Gastrocnemius medialis (tissue), 4 donors: ENCODE measurements at regions not wholly inside any gene's neighbourhood (a gene's known extent, or its start where the extent isn't known, plus 50 kb on each side); places are given as distances from the start of the nearest gene placed in this dataset.

ENCODE experiments used
- CTCF ChIP-seq, 5 experiments: fragments of 450-650 bp in 3 of 5; fragments of 200-600 bp in 2 of 5; sonication (generic) in 2 of 5; IDR thresholded peaks in 4 of 5; conservative IDR thresholded peaks in 1 of 5; 1 replicate in 4 of 5; 2 replicates in 1 of 5; pipeline ENCODE4 v1.5.1; 2016 to 2019; ENCODE audit warnings: antibody characterized with exemption in 5 of 5, mild to moderate bottlenecking in 3 of 5, moderate library complexity in 3 of 5
- POLR2A ChIP-seq, 2 donors: fragments of 450-650 bp; IDR thresholded peaks; one replicate each; pipeline ENCODE4 v1.6.1; 2017; ENCODE audit warnings: antibody characterized with exemption in 2 of 2, mild to moderate bottlenecking in 2 of 2, moderate library complexity in 2 of 2

- TF ChIP-seq CTCF (IDR thresholded peaks at IDR 0.05 in 4 of 5, conservative IDR thresholded peaks at IDR 0.05 in 1 of 5) (no peak), POLR2A (IDR thresholded peaks at IDR 0.05) (no peak)
Observed at GRCh38 chr18:39515299-39515698, 1949.7 kb upstream of the CELF4 start.
